T-helper 1 cell treated with Interleukin-12 subunit alpha and Interleukin-12 subunit beta and Interleukin-4 antibody, amounts not matched to agents 30 μg/mL and 1 μg/mL, for 36 hours (primary cell): ENCODE measurements at regions not wholly inside any gene's neighbourhood (a gene's known extent, or its start where the extent isn't known, plus 50 kb on each side); places are given as distances from the start of the nearest gene placed in this dataset.

Experiments
- H3K27ac Mint-ChIP-seq: one replicate; pipeline ENCODE4 v1.8.0; 2021; ENCODE audit warnings: mild to moderate bottlenecking, mixed read lengths
- H3K27me3 Mint-ChIP-seq: one replicate; pipeline ENCODE4 v1.8.0; 2021; ENCODE audit warnings: low read depth, mixed read lengths
- H3K36me3 Mint-ChIP-seq: one replicate; pipeline ENCODE4 v1.8.0; 2021; ENCODE audit warnings: low read depth, mixed read lengths
- H3K4me1 Mint-ChIP-seq: one replicate; pipeline ENCODE4 v1.8.0; 2021; ENCODE audit warnings: low read depth, mixed read lengths
- H3K4me3 Mint-ChIP-seq: one replicate; pipeline ENCODE4 v1.8.0; 2021; ENCODE audit warnings: mild to moderate bottlenecking, moderate library complexity, mixed read lengths
- H3K9me3 Mint-ChIP-seq: one replicate; pipeline ENCODE4 v1.8.0; 2021; ENCODE audit warnings: mixed read lengths

- Mint-ChIP-seq H3K27me3 (no peaks in the 10 kb centered on the region), H3K4me1 (no peaks in the 10 kb centered on the region), H3K4me3 (no peak overlapping the region), H3K9me3 (no peaks in the 10 kb centered on the region), H3K27ac (no peak overlapping the region), H3K36me3 (no peaks in the 10 kb centered on the region)
Measured at GRCh38 chr12:58481811-58482210, 438.5 kb downstream of the LRIG3 start.

GRCh38 chr12:58487255-58487654 lies 433.0 kb downstream of the LRIG3 start:
- Mint-ChIP-seq H3K9me3 (no peaks in the 10 kb centered on the region), H3K4me3 (no peak overlapping the region), H3K4me1 (no peaks in the 10 kb centered on the region), H3K36me3 (no peaks in the 10 kb centered on the region), H3K27me3 (no peaks in the 10 kb centered on the region), H3K27ac (no peak overlapping the region)

GRCh38 chr12:58487678-58488161 lies 432.6 kb downstream of the LRIG3 start:
- Mint-ChIP-seq H3K36me3 (no peaks in the 10 kb centered on the region), H3K27ac (no peak overlapping the region), H3K4me3 (no peak overlapping the region), H3K27me3 (no peaks in the 10 kb centered on the region), H3K9me3 (no peaks in the 10 kb centered on the region), H3K4me1 (no peaks in the 10 kb centered on the region)

- H3K27me3 Mint-ChIP-seq: no peaks in the 10 kb centered on the region
Measured at GRCh38 chr12:58489394-58489793, 430.9 kb downstream of the LRIG3 start.

GRCh38 chr12:58491306-58491705 lies 429.0 kb downstream of the LRIG3 start:
- H3K4me3 Mint-ChIP-seq: no peak overlapping the region
- no peaks in the 10 kb centered on the region for H3K9me3 Mint-ChIP-seq
- H3K27ac Mint-ChIP-seq: no peak overlapping the region
- H3K36me3 Mint-ChIP-seq: no peaks in the 10 kb centered on the region
- H3K4me1 Mint-ChIP-seq: no peaks in the 10 kb centered on the region
- no peaks in the 10 kb centered on the region for H3K27me3 Mint-ChIP-seq

More at GRCh38 chr12:58489394-58489793, 430.9 kb downstream of the LRIG3 start:
- Mint-ChIP-seq H3K4me1 (no peaks in the 10 kb centered on the region), H3K9me3 (no peaks in the 10 kb centered on the region), H3K36me3 (no peaks in the 10 kb centered on the region), H3K4me3 (no peak overlapping the region), H3K27ac (no peak overlapping the region)

- Mint-ChIP-seq H3K36me3 (no peaks in the 10 kb centered on the region), H3K4me3 (no peak overlapping the region), H3K4me1 (no peaks in the 10 kb centered on the region), H3K27me3 (no peaks in the 10 kb centered on the region), H3K27ac (no peak overlapping the region), H3K9me3 (no peaks in the 10 kb centered on the region)
Measured at GRCh38 chr12:58496411-58497190, 423.7 kb downstream of the LRIG3 start.

GRCh38 chr12:58500399-58500798 lies 419.9 kb downstream of the LRIG3 start:
- Mint-ChIP-seq H3K27me3 (no peaks in the 10 kb centered on the region), H3K4me3 (no peak overlapping the region), H3K9me3 (no peaks in the 10 kb centered on the region), H3K27ac (no peak overlapping the region), H3K36me3 (no peaks in the 10 kb centered on the region), H3K4me1 (no peaks in the 10 kb centered on the region)

- Mint-ChIP-seq H3K4me3 (no peak overlapping the region), H3K4me1 (no peaks in the 10 kb centered on the region), H3K27ac (no peak overlapping the region), H3K27me3 (no peaks in the 10 kb centered on the region), H3K36me3 (no peaks in the 10 kb centered on the region), H3K9me3 (no peaks in the 10 kb centered on the region)
Measured at GRCh38 chr12:58502226-58502625, 418.1 kb downstream of the LRIG3 start.

- no peaks in the 10 kb centered on the region for H3K36me3 Mint-ChIP-seq
- H3K27me3 Mint-ChIP-seq: no peaks in the 10 kb centered on the region
- no peak overlapping the region for H3K4me3 Mint-ChIP-seq
- no peaks in the 10 kb centered on the region for H3K4me1 Mint-ChIP-seq
- H3K9me3 Mint-ChIP-seq: no peaks in the 10 kb centered on the region
- no peak overlapping the region for H3K27ac Mint-ChIP-seq
Measured at GRCh38 chr12:58502841-58503240, 417.5 kb downstream of the LRIG3 start.

- H3K9me3 Mint-ChIP-seq: no peaks in the 10 kb centered on the region
- no peaks in the 10 kb centered on the region for H3K4me1 Mint-ChIP-seq
- no peak overlapping the region for H3K4me3 Mint-ChIP-seq
- no peak overlapping the region for H3K27ac Mint-ChIP-seq
- H3K27me3 Mint-ChIP-seq: no peaks in the 10 kb centered on the region
- H3K36me3 Mint-ChIP-seq: no peaks in the 10 kb centered on the region
Measured at GRCh38 chr12:58503731-58504130, 416.6 kb downstream of the LRIG3 start.

- Mint-ChIP-seq H3K27ac (no peak overlapping the region), H3K27me3 (no peaks in the 10 kb centered on the region), H3K9me3 (no peaks in the 10 kb centered on the region), H3K4me1 (no peaks in the 10 kb centered on the region), H3K4me3 (no peak overlapping the region), H3K36me3 (no peaks in the 10 kb centered on the region)
Measured at GRCh38 chr12:58504143-58504938, 416.0 kb downstream of the LRIG3 start.

GRCh38 chr12:58509116-58509885 lies 411.0 kb downstream of the LRIG3 start:
- Mint-ChIP-seq H3K4me3 (no peak overlapping the region), H3K27me3 (peaks cover 3% of the 10 kb centered on the region), H3K9me3 (no peaks in the 10 kb centered on the region), H3K36me3 (no peaks in the 10 kb centered on the region), H3K4me1 (no peaks in the 10 kb centered on the region), H3K27ac (no peak overlapping the region)

- H3K9me3 Mint-ChIP-seq: peaks cover 13% of the 10 kb centered on the region
Measured at GRCh38 chr12:58513301-58513834, 406.9 kb downstream of the LRIG3 start.

GRCh38 chr12:58513852-58514251 lies 406.5 kb downstream of the LRIG3 start:
- Mint-ChIP-seq H3K4me1 (no peaks in the 10 kb centered on the region), H3K9me3 (peaks cover 18% of the 10 kb centered on the region), H3K4me3 (no peak overlapping the region), H3K36me3 (no peaks in the 10 kb centered on the region), H3K27ac (no peak overlapping the region), H3K27me3 (peaks cover 3% of the 10 kb centered on the region)

More at GRCh38 chr12:58513301-58513834, 406.9 kb downstream of the LRIG3 start:
- Mint-ChIP-seq H3K4me3 (no peak overlapping the region), H3K27me3 (peaks cover 3% of the 10 kb centered on the region), H3K27ac (no peak overlapping the region), H3K36me3 (no peaks in the 10 kb centered on the region), H3K4me1 (no peaks in the 10 kb centered on the region)
